CD4-positive, alpha-beta T cell (primary cell): ENCODE measurements at regions not wholly inside any gene's neighbourhood (a gene's known extent, or its start where the extent isn't known, plus 50 kb on each side); places are given as distances from the start of the nearest gene placed in this dataset.
"Not testable (repeated sequence)": the region's sequence is repeated elsewhere in the genome, so short reads cannot be mapped to it uniquely, and the experiment has no call there.

Experiments used
- ATAC-seq: fragments of 200-7000 bp; cut with Tn5 transposase; one replicate; pipeline ENCODE4 v1.10.0; 2022; ENCODE audit warnings: mild to moderate bottlenecking; ENCODE audit not compliant: poor library complexity
- CTCF ChIA-PET: fragments of 350-600 bp; sonication (Branson Sonifier 250); formaldehyde crosslinking; loops from one replicate; lab custom pipeline; 2021; ENCODE audit warnings: antibody characterized with exemption, inconsistent platforms; lab: Charles Lee
- POLR2A ChIA-PET: fragments of 350-600 bp; sonication (Branson Sonifier 250); formaldehyde crosslinking; loops from one replicate; lab custom pipeline; 2021; ENCODE audit warnings: antibody characterized with exemption, inconsistent platforms; lab: Charles Lee
- DNase-seq, 14 experiments: peaks; one replicate each; pipeline ENCODE4 v3.0.0-alpha.2; 2013 to 2020; ENCODE audit warnings: mixed read lengths in 2 of 14
- H3K27ac ChIP-seq, 2 donors: one replicate each; pipeline versions ENCODE4 v1.5.1 to v1.7.0; 2013; ENCODE audit warnings: low read length in 2 of 2, low read depth in 1 of 2, mild to moderate bottlenecking in 1 of 2
- H3K27me3 ChIP-seq, 2 experiments: 1 replicate in 1 of 2; 2 replicates in 1 of 2; pipeline versions ENCODE4 v1.6.1 to v1.7.0; 2013; ENCODE audit warnings: low read length in 2 of 2, control low read depth in 1 of 2, mild to moderate bottlenecking in 1 of 2, moderate library complexity in 1 of 2; ENCODE audit not compliant: insufficient read depth in 2 of 2, control insufficient read depth in 1 of 2
- H3K36me3 ChIP-seq: one replicate; pipeline ENCODE4 v1.6.1; 2013; ENCODE audit warnings: low read length, control low read depth; ENCODE audit not compliant: insufficient read depth
- H3K4me1 ChIP-seq: one replicate; pipeline ENCODE4 v1.6.1; 2013; ENCODE audit warnings: low read length, control low read depth; ENCODE audit not compliant: insufficient read depth
- H3K4me3 ChIP-seq: one replicate; pipeline ENCODE4 v1.5.1; 2013; ENCODE audit warnings: mild to moderate bottlenecking, low read length, moderate library complexity
- H3K9me3 ChIP-seq, 2 experiments: 1 replicate in 1 of 2; 2 replicates in 1 of 2; pipeline versions ENCODE4 v1.6.1 to v1.7.0; 2013; ENCODE audit warnings: low read length in 2 of 2, mild to moderate bottlenecking in 2 of 2, control low read depth in 1 of 2, moderate library complexity in 1 of 2; ENCODE audit not compliant: control insufficient read depth in 1 of 2, insufficient read depth in 1 of 2
- H3K27ac Mint-ChIP-seq: one replicate; pipeline ENCODE4 v1.8.0; 2020; ENCODE audit warnings: mixed read lengths
- H3K27me3 Mint-ChIP-seq: one replicate; pipeline ENCODE4 v1.8.0; 2021; ENCODE audit warnings: mixed read lengths
- H3K36me3 Mint-ChIP-seq: one replicate; pipeline ENCODE4 v1.8.0; 2021; ENCODE audit warnings: low read depth, mixed read lengths
- H3K4me1 Mint-ChIP-seq: one replicate; pipeline ENCODE4 v1.8.0; 2021; ENCODE audit warnings: low read depth, mixed read lengths
- H3K4me3 Mint-ChIP-seq: one replicate; pipeline ENCODE4 v1.8.0; 2020; ENCODE audit warnings: mild to moderate bottlenecking, mixed read lengths
- H3K9me3 Mint-ChIP-seq: one replicate; pipeline ENCODE4 v1.8.0; 2020; ENCODE audit warnings: mixed read lengths
- CTCF ChIP-seq: fragments of 200-600 bp; IDR thresholded peaks from one replicate; pipeline ENCODE4 v1.8.0; 2022; ENCODE audit warnings: antibody characterized with exemption, mild to moderate bottlenecking
- intact Hi-C, 2 experiments: fragments of 100-400 bp; cut with DNase I in 1 of 2; cut with micrococcal nuclease in 1 of 2; formaldehyde crosslinking; loops; one replicate each; pipeline versions ENCODE4 v1.15.1 to v1.9.0; 2023 to 2025; cut with DNase I, micrococcal nuclease

GRCh38 chr13:54802226-54802625, 1773.6 kb downstream of the OLFM4 start:
- intact Hi-C loops: no loop called here
- Mint-ChIP-seq H3K27ac (no peak overlapping the region), H3K4me3 (no peak overlapping the region), H3K9me3 (peaks cover 10% of the 10 kb centered on the region), H3K36me3 (no peaks in the 10 kb centered on the region), H3K27me3 (no peaks in the 10 kb centered on the region), H3K4me1 (no peaks in the 10 kb centered on the region)
- CTCF ChIA-PET: no interaction called here
- no peaks in the 10 kb centered on the region for H3K27me3 ChIP-seq
- H3K9me3 ChIP-seq: peaks cover 0 to 12% of the 10 kb centered on the region in 2 experiments
- POLR2A ChIA-PET: no interaction called here
- TF ChIP-seq CTCF: no peak
- H3K27ac ChIP-seq: no peak overlapping the region
- H3K36me3 ChIP-seq: no peaks in the 10 kb centered on the region
- no peak overlapping the region for H3K4me3 ChIP-seq
- H3K4me1 ChIP-seq: no peaks in the 10 kb centered on the region
- no peak for ATAC-seq
- DNase-seq: no peak

- no peaks in the 10 kb centered on the region for H3K4me1 Mint-ChIP-seq
- Histone ChIP-seq H3K4me1 (no peaks in the 10 kb centered on the region), H3K9me3 (peaks cover 0 to 3% of the 10 kb centered on the region in 2 experiments), H3K27ac (no peak overlapping the region), H3K36me3 (no peaks in the 10 kb centered on the region), H3K4me3 (no peak overlapping the region), H3K27me3 (no peaks in the 10 kb centered on the region)
- ATAC-seq (no peak), DNase-seq (no peak)
- intact Hi-C loops: no loop called here
- ChIA-PET POLR2A (no interaction called here), CTCF (no interaction called here)
- no peak for TF ChIP-seq CTCF
- H3K4me3 Mint-ChIP-seq: no peak overlapping the region
- no peaks in the 10 kb centered on the region for H3K27me3 Mint-ChIP-seq
- H3K36me3 Mint-ChIP-seq: no peaks in the 10 kb centered on the region
- H3K27ac Mint-ChIP-seq: no peak overlapping the region
- peaks cover 9% of the 10 kb centered on the region for H3K9me3 Mint-ChIP-seq
Observed at GRCh38 chr13:54805743-54806142, 1777.1 kb downstream of the OLFM4 start.

GRCh38 chr13:54821938-54822470, 1793.4 kb downstream of the OLFM4 start:
- H3K4me1 Mint-ChIP-seq, H3K27ac ChIP-seq, H3K36me3 ChIP-seq, ATAC-seq, H3K27me3 ChIP-seq, H3K4me3 ChIP-seq, H3K27ac Mint-ChIP-seq, intact Hi-C loops, H3K36me3 Mint-ChIP-seq, CTCF ChIA-PET, H3K27me3 Mint-ChIP-seq, POLR2A ChIA-PET, H3K4me3 Mint-ChIP-seq, DNase-seq, H3K4me1 ChIP-seq: not testable (repeated sequence)
- peaks cover 0 to 19% of the 10 kb centered on the region in 2 experiments for H3K9me3 ChIP-seq
- peaks cover 14% of the 10 kb centered on the region for H3K9me3 Mint-ChIP-seq

GRCh38 chr13:54829391-54830068, 1800.9 kb downstream of the OLFM4 start:
- DNase-seq, H3K27ac Mint-ChIP-seq: not testable (repeated sequence)

More at GRCh38 chr13:54829391-54830068, 1800.9 kb downstream of the OLFM4 start:
- H3K36me3 ChIP-seq, ATAC-seq, H3K4me1 ChIP-seq, H3K4me3 Mint-ChIP-seq, POLR2A ChIA-PET, H3K27me3 ChIP-seq, intact Hi-C loops, H3K4me1 Mint-ChIP-seq, H3K27me3 Mint-ChIP-seq, H3K4me3 ChIP-seq, H3K36me3 Mint-ChIP-seq, CTCF ChIA-PET, H3K27ac ChIP-seq, H3K9me3 ChIP-seq: not testable (repeated sequence)
- peaks cover 31% of the 10 kb centered on the region for H3K9me3 Mint-ChIP-seq
